ENCODE measurements at regions not wholly inside any gene's neighbourhood (a gene's known extent, or its start where the extent isn't known, plus 50 kb on each side); places are given as distances from the start of the nearest gene placed in this dataset.

- Histone ChIP-seq H3K4me1 (peaks cover 12% of the 10 kb centered on the region), H3K9me3 (peaks cover 4% of the 10 kb centered on the region), H3K4me3 (no peak overlapping the region), H3K27ac (no peak overlapping the region), H3K36me3 (no peaks in the 10 kb centered on the region), H3K27me3 (no peaks in the 10 kb centered on the region)
- 75% methylated on average over 6 of the region's 6 CpGs for WGBS
- DNase-seq (ENCODE audit: low spot score in 2 of 2): no peak
- TF ChIP-seq EP300 (IDR thresholded peaks at IDR 0.05) (no peak), CTCF (IDR thresholded peaks at IDR 0.05) (no peak), POLR2A (IDR thresholded peaks at IDR 0.05) (no peak), POLR2AphosphoS5 (IDR thresholded peaks at IDR 0.05) (no peak)
These were observed 385.8 kb upstream of the KLF6 start for GRCh38 chr10:4170633-4171314.

DNA sequence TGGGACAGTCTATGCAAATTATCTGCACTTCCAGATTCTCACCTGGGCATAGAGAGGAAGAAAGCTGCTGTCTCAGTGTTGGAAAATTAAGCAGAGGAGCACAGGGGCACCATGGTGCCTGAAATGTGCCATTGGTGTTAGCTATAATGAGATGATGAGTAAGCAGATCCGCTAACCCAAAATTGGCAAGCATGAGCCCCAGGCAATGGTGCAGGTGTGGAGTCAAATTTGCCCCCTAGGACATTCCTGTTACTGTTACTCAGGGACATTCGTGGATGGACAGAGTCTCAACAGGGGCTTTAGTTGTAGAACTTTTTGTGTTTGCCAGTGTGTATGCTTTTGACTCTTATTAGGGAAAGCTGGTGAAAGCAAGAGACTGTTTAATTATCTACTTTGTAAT is 385.2 kb upstream of the KLF6 start:
- H3K27ac ChIP-seq: no peak overlapping the region
- H3K27me3 ChIP-seq: no peaks in the 10 kb centered on the region
- H3K4me3 ChIP-seq: no peak overlapping the region
- TF ChIP-seq CTCF (IDR thresholded peaks at IDR 0.05): no peak
- no peak for TF ChIP-seq POLR2A (IDR thresholded peaks at IDR 0.05)
- no peak for TF ChIP-seq POLR2AphosphoS5 (IDR thresholded peaks at IDR 0.05)
- no peak for TF ChIP-seq EP300 (IDR thresholded peaks at IDR 0.05)
- WGBS: 63% methylated on average over 2 of the region's 2 CpGs
- DNase-seq (ENCODE audit: low spot score in 2 of 2): no peak
- H3K9me3 ChIP-seq: peaks cover 4% of the 10 kb centered on the region
- H3K4me1 ChIP-seq: peaks cover 7% of the 10 kb centered on the region
- H3K36me3 ChIP-seq: no peaks in the 10 kb centered on the region

GRCh38 chr10:4169448-4169847 is 384.4 kb upstream of the KLF6 start:
- Histone ChIP-seq H3K27me3 (no peaks in the 10 kb centered on the region), H3K9me3 (peaks cover 4% of the 10 kb centered on the region), H3K4me1 (peaks cover 7% of the 10 kb centered on the region), H3K4me3 (no peak overlapping the region), H3K36me3 (no peaks in the 10 kb centered on the region), H3K27ac (no peak overlapping the region)
- TF ChIP-seq POLR2AphosphoS5 (IDR thresholded peaks at IDR 0.05) (no peak), POLR2A (IDR thresholded peaks at IDR 0.05) (no peak), CTCF (IDR thresholded peaks at IDR 0.05) (no peak), EP300 (IDR thresholded peaks at IDR 0.05) (no peak)
- DNase-seq (ENCODE audit: low spot score in 2 of 2): no peak
- WGBS: 89% methylated on average over 1 of the region's 1 CpG

GRCh38 chr10:4167216-4167615 is 382.2 kb upstream of the KLF6 start:
- TF ChIP-seq POLR2AphosphoS5 (IDR thresholded peaks at IDR 0.05) (no peak), CTCF (IDR thresholded peaks at IDR 0.05) (no peak)
- Histone ChIP-seq H3K4me3 (no peak overlapping the region), H3K9me3 (no peaks in the 10 kb centered on the region)

DNA sequence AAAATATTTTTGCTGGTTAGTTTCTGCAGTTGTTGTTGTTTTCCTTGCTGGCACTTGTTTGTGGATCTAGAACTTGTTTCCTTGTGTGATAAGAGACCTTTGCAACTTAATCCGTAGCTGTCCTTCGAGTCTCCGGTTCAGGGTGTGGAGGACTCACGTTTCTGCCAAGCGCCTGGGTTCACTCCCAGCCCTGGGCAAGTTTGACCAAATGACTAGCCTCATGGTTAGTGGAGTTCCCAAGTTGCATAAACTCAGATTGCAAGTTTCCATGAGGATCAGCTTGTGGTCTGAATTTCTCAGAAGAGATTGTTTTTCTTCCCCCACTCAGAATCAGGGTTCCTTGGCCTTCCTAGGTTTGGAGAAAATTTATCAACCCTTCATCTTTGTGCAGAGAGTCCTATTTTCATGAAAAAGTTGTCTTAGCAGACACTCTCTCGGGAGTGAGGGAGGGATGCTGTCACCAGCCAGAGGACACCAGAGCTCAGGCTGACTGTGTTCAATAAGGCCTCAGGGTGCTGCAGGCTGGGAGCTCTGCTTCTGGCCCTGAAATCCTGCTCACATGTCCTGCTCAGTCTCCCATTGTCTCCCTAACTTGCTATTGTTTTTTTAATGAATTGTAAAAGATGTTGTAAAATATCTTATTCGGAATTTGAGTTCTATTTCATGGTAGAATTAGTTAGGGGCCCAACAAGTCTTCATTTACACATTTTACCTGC is 377.7 kb upstream of the KLF6 start:
- H3K4me1 ChIP-seq: no peaks in the 10 kb centered on the region
- 86% methylated on average over 7 of the region's 7 CpGs for WGBS
- H3K27ac ChIP-seq: no peak overlapping the region
- H3K36me3 ChIP-seq: no peaks in the 10 kb centered on the region
- H3K27me3 ChIP-seq: no peaks in the 10 kb centered on the region
- no peak overlapping the region for H3K4me3 ChIP-seq
- DNase-seq (ENCODE audit: low spot score in 2 of 2): no peak
- no peak for TF ChIP-seq POLR2AphosphoS5 (IDR thresholded peaks at IDR 0.05)
- no peak for TF ChIP-seq EP300 (IDR thresholded peaks at IDR 0.05)
- no peak for TF ChIP-seq POLR2A (IDR thresholded peaks at IDR 0.05)
- TF ChIP-seq CTCF (IDR thresholded peaks at IDR 0.05): no peak
- H3K9me3 ChIP-seq: no peaks in the 10 kb centered on the region

More at GRCh38 chr10:4167216-4167615, 382.2 kb upstream of the KLF6 start:
- Histone ChIP-seq H3K4me1 (peaks cover 7% of the 10 kb centered on the region), H3K27me3 (no peaks in the 10 kb centered on the region), H3K27ac (no peak overlapping the region), H3K36me3 (no peaks in the 10 kb centered on the region)
- DNase-seq (ENCODE audit: low spot score in 2 of 2): no peak
- WGBS: 72% methylated on average over 8 of the region's 8 CpGs
